OCI-LY3 (cell line): ENCODE measurements at regions not wholly inside any gene's neighbourhood (a gene's known extent, or its start where the extent isn't known, plus 50 kb on each side); places are given as distances from the start of the nearest gene placed in this dataset.

ENCODE experiments used
- H2AFZ ChIP-seq: fragments of 200-600, 300-600 bp; shearing (Covaris generic); 2 replicates; pipeline ENCODE4 v1.6.0; 2014; ENCODE audit warnings: antibody characterized with exemption, low read depth, low read length
- H3K27ac ChIP-seq: fragments of 200-600, 300-600 bp; sonication (generic); 2 replicates; pipeline ENCODE4 v1.5.1; 2014; ENCODE audit warnings: mild to moderate bottlenecking, low read length, moderate library complexity, mixed read lengths
- H3K27me3 ChIP-seq: fragments of 200-600, 300-600 bp; sonication (generic); 2 replicates; pipeline ENCODE4 v1.6.1; 2014; ENCODE audit warnings: low read depth, low read length, mixed read lengths
- H3K36me3 ChIP-seq: fragments of 200-600, 300-600 bp; sonication (generic); replicated peaks from 2 replicates; pipeline ENCODE3; 2014; ENCODE audit warnings: low read depth, low read length, mixed read lengths
- H3K4me1 ChIP-seq: fragments of 300-600, 200-600 bp; sonication (generic); 2 replicates; pipeline ENCODE4 v1.6.1; 2014; ENCODE audit warnings: low read length, mixed read lengths
- H3K4me2 ChIP-seq: fragments of 200-600, 300-600 bp; sonication (generic); 2 replicates; pipeline ENCODE4 v1.6.1; 2014; ENCODE audit warnings: low read length, mixed read lengths
- H3K4me3 ChIP-seq: fragments of 300-600, 200-600 bp; sonication (generic); 2 replicates; pipeline ENCODE4 v1.5.1; 2014; ENCODE audit warnings: antibody characterized with exemption, mild to moderate bottlenecking, low read length, moderate library complexity
- H3K79me2 ChIP-seq: fragments of 300-600, 200-600 bp; shearing (Covaris generic); 2 replicates; pipeline ENCODE4 v1.6.1; 2014; ENCODE audit warnings: mild to moderate bottlenecking, low read length, mixed read lengths
- H3K9ac ChIP-seq: fragments of 300-600, 200-600 bp; shearing (Covaris generic); 2 replicates; pipeline ENCODE4 v1.6.0; 2014; ENCODE audit warnings: mild to moderate bottlenecking, low read length, moderate library complexity
- H3K9me3 ChIP-seq: fragments of 200-600, 300-600 bp; shearing (Covaris generic); 2 replicates; pipeline ENCODE4 v1.6.1; 2014; ENCODE audit warnings: low read length, mixed read lengths; ENCODE audit not compliant: insufficient read depth
- H4K20me1 ChIP-seq: fragments of 200-600, 300-600 bp; sonication (generic); 2 replicates; pipeline ENCODE4 v1.6.1; 2016; ENCODE audit warnings: low read length, mixed read lengths; ENCODE audit not compliant: insufficient read depth
- CTCF ChIP-seq: fragments of 200-600, 300-600 bp; sonication (generic); IDR thresholded peaks from 2 replicates; pipeline ENCODE4 v1.5.1; 2014; ENCODE audit warnings: antibody characterized with exemption, low read length, low read depth
- EZH2phosphoT487 ChIP-seq: fragments of 200-600 bp; shearing (Covaris generic); IDR thresholded peaks from 2 replicates; pipeline ENCODE4 v1.6.1; 2018; ENCODE audit warnings: antibody characterized with exemption, mixed run types, low read depth

- no peaks in the 10 kb centered on the region for H3K27me3 ChIP-seq
- H3K4me2 ChIP-seq: peak overlapping the region; percentile 91
- H3K4me3 ChIP-seq: peak overlapping the region; percentile 61
Measured at GRCh38 chr9:85136987-85137386, 467.5 kb downstream of the NTRK2 start.

GRCh38 chr9:85136507-85136906 lies 467.0 kb downstream of the NTRK2 start:
- H3K36me3 ChIP-seq: peaks cover 3% of the 10 kb centered on the region
- H3K27ac ChIP-seq: peak overlapping the region; percentile 76
- H2AFZ ChIP-seq: peak overlapping the region; percentile 2; the same call in 1 of the 2 replicates
- H3K27me3 ChIP-seq: no peaks in the 10 kb centered on the region
- TF ChIP-seq CTCF (no peak), EZH2phosphoT487 (no peak)
- H3K4me2 ChIP-seq: peak overlapping the region; percentile 91
- peaks cover 36% of the 10 kb centered on the region for H3K4me1 ChIP-seq
- no peaks in the 10 kb centered on the region for H3K79me2 ChIP-seq
- peak overlapping the region; percentile 30 for H3K9ac ChIP-seq
- no peaks in the 10 kb centered on the region for H4K20me1 ChIP-seq
- peak overlapping the region; percentile 61 for H3K4me3 ChIP-seq
- H3K9me3 ChIP-seq: peaks cover 7% of the 10 kb centered on the region; the same call in 1 of the 2 replicates

More at GRCh38 chr9:85136987-85137386, 467.5 kb downstream of the NTRK2 start:
- Histone ChIP-seq H4K20me1 (no peaks in the 10 kb centered on the region), H3K4me1 (peaks cover 36% of the 10 kb centered on the region), H3K79me2 (no peaks in the 10 kb centered on the region), H3K9ac (peak overlapping the region; percentile 30), H3K36me3 (peaks cover 3% of the 10 kb centered on the region), H2AFZ (peak overlapping the region; percentile 2; the same call in 1 of the 2 replicates), H3K9me3 (peaks cover 7% of the 10 kb centered on the region; the same call in 1 of the 2 replicates), H3K27ac (peak overlapping the region; percentile 76)
- TF ChIP-seq EZH2phosphoT487 (no peak), CTCF (no peak)

GRCh38 chr9:85130764-85131163 lies 461.2 kb downstream of the NTRK2 start:
- Histone ChIP-seq H3K4me2 (no peak overlapping the region), H3K9ac (no peak overlapping the region), H3K4me1 (peaks cover 15% of the 10 kb centered on the region), H3K9me3 (peaks cover 7% of the 10 kb centered on the region; the same call in 1 of the 2 replicates), H3K27ac (no peak overlapping the region), H3K79me2 (no peaks in the 10 kb centered on the region), H2AFZ (no peak overlapping the region), H3K27me3 (no peaks in the 10 kb centered on the region), H4K20me1 (no peaks in the 10 kb centered on the region), H3K36me3 (peaks cover 3% of the 10 kb centered on the region), H3K4me3 (no peak overlapping the region)
- TF ChIP-seq CTCF (no peak), EZH2phosphoT487 (no peak)

- Histone ChIP-seq H3K9me3 (peaks cover 7% of the 10 kb centered on the region; the same call in 1 of the 2 replicates), H3K4me3 (no peak overlapping the region), H3K36me3 (peaks cover 3% of the 10 kb centered on the region), H3K79me2 (no peaks in the 10 kb centered on the region), H3K4me1 (peaks cover 14% of the 10 kb centered on the region), H3K9ac (no peak overlapping the region), H2AFZ (no peak overlapping the region), H3K4me2 (no peak overlapping the region), H3K27ac (no peak overlapping the region), H3K27me3 (no peaks in the 10 kb centered on the region), H4K20me1 (no peaks in the 10 kb centered on the region)
- TF ChIP-seq EZH2phosphoT487 (no peak), CTCF (no peak)
Measured at GRCh38 chr9:85130260-85130659, 460.7 kb downstream of the NTRK2 start.
